GM23338 (cell line): ENCODE measurements at regions not wholly inside any gene's neighbourhood (a gene's known extent, or its start where the extent isn't known, plus 50 kb on each side); places are given as distances from the start of the nearest gene placed in this dataset.

Experiments
- ATAC-seq: fragments of 200-7000 bp; cut with Tn5 transposase; 3 replicates; pipeline ENCODE4 v1.9.1; 2020
- DNase-seq: peaks from one replicate; pipeline ENCODE4 v3.0.0-alpha.2; 2015; ENCODE audit warnings: low spot score
- H2AFZ ChIP-seq: fragments of 200-600 bp; sonication (generic); 2 replicates; pipeline ENCODE4 v1.8.0; 2016; ENCODE audit warnings: antibody characterized with exemption, mild to moderate bottlenecking, moderate library complexity
- H3F3A ChIP-seq: fragments of 200-600 bp; sonication (generic); replicated peaks from 2 replicates; pipeline ENCODE4 v1.8.0; 2017; ENCODE audit warnings: antibody characterized with exemption, mixed run types, low read depth
- H3K27ac ChIP-seq: fragments of 200-600 bp; sonication (generic); 2 replicates; pipeline ENCODE4 v1.6.1; 2016; ENCODE audit warnings: low read depth
- H3K27me3 ChIP-seq: fragments of 200-600 bp; sonication (generic); 2 replicates; pipeline ENCODE4 v1.8.0; 2016; ENCODE audit warnings: mild to moderate bottlenecking, mixed run types, moderate library complexity; ENCODE audit not compliant: insufficient read depth
- H3K36me3 ChIP-seq: fragments of 200-600 bp; sonication (generic); 2 replicates; pipeline ENCODE4 v1.8.0; 2016; ENCODE audit warnings: mild to moderate bottlenecking; ENCODE audit not compliant: insufficient read depth
- H3K4me1 ChIP-seq: fragments of 200-600 bp; sonication (generic); 2 replicates; pipeline ENCODE4 v1.8.0; 2016; ENCODE audit warnings: mild to moderate bottlenecking, moderate library complexity; ENCODE audit not compliant: insufficient read depth
- H3K4me2 ChIP-seq: fragments of 200-600 bp; sonication (generic); 2 replicates; pipeline ENCODE4 v1.7.1; 2017; ENCODE audit warnings: mixed run types
- H3K4me3 ChIP-seq: fragments of 200-600 bp; sonication (generic); 2 replicates; pipeline ENCODE4 v1.6.1; 2016; ENCODE audit warnings: mixed run types
- H3K79me2 ChIP-seq: fragments of 200-600 bp; sonication (generic); replicated peaks from 2 replicates; pipeline ENCODE4 v1.8.0; 2017; ENCODE audit warnings: mild to moderate bottlenecking; ENCODE audit not compliant: insufficient read depth
- H3K9me2 ChIP-seq: fragments of 200-600 bp; sonication (generic); 2 replicates; pipeline ENCODE4 v1.8.0; 2017; ENCODE audit not compliant: insufficient read depth
- H4K20me1 ChIP-seq: fragments of 200-600 bp; sonication (generic); replicated peaks from 2 replicates; pipeline ENCODE4 v1.8.0; 2017; ENCODE audit warnings: mild to moderate bottlenecking; ENCODE audit not compliant: insufficient read depth
- H3K27ac Mint-ChIP-seq: 2 replicates; pipeline ENCODE4 v1.8.0; 2020; ENCODE audit warnings: inconsistent platforms, mild to moderate bottlenecking, moderate library complexity, mixed read lengths
- H3K27me3 Mint-ChIP-seq: 3 replicates; pipeline ENCODE4 v1.8.0; 2022; ENCODE audit warnings: low read depth, mild to moderate bottlenecking, moderate library complexity, mixed read lengths, inconsistent platforms; ENCODE audit not compliant: insufficient read depth, poor library complexity
- H3K36me3 Mint-ChIP-seq: 3 replicates; pipeline ENCODE4 v1.8.0; 2021; ENCODE audit warnings: low read depth, mild to moderate bottlenecking, inconsistent platforms, moderate library complexity, mixed read lengths
- H3K4me1 Mint-ChIP-seq: 3 replicates; pipeline ENCODE4 v1.8.0; 2020; ENCODE audit warnings: mild to moderate bottlenecking, inconsistent platforms, mixed read lengths
- H3K4me3 Mint-ChIP-seq: 3 replicates; pipeline ENCODE4 v1.8.0; 2021; ENCODE audit warnings: moderate library complexity, mild to moderate bottlenecking, inconsistent platforms, mixed read lengths
- H3K9me3 Mint-ChIP-seq: 3 replicates; pipeline ENCODE4 v1.8.0; 2020; ENCODE audit warnings: moderate library complexity, mild to moderate bottlenecking, inconsistent platforms, mixed read lengths
- CREB1 ChIP-seq: fragments of 250-450 bp; sonication (Bioruptor Pico); IDR thresholded peaks from 2 replicates; pipeline ENCODE4 v1.5.0; 2020; ENCODE audit warnings: low read depth, mild to moderate bottlenecking, moderate library complexity
- CTCF ChIP-seq, 2 experiments: fragments of 200-600 bp in 1 of 2; sonication (generic) in 1 of 2; conservative IDR thresholded peaks; 2 replicates each; pipeline versions ENCODE4 v1.5.1 to v1.6.1; 2016 to 2017; ENCODE audit warnings: antibody characterized with exemption in 2 of 2, low read depth in 2 of 2, mild to moderate bottlenecking in 2 of 2, moderate library complexity in 1 of 2
- ETS1 ChIP-seq: IDR thresholded peaks from 2 replicates; pipeline ENCODE4 v1.6.1; 2016; ENCODE audit warnings: antibody characterized with exemption
- EZH2 ChIP-seq: fragments of 200-600 bp; sonication (generic); IDR thresholded peaks from one replicate; pipeline ENCODE4 v1.8.0; 2017; ENCODE audit warnings: antibody characterized with exemption, mild to moderate bottlenecking, low read depth; ENCODE audit not compliant: unreplicated experiment
- EZH2phosphoT487 ChIP-seq: fragments of 200-600 bp; sonication (generic); IDR thresholded peaks from one replicate; pipeline ENCODE4 v1.8.1; 2018; ENCODE audit warnings: antibody characterized with exemption; ENCODE audit not compliant: unreplicated experiment
- JUNB ChIP-seq: IDR thresholded peaks from one replicate; pipeline ENCODE4 v1.6.1; 2016; ENCODE audit warnings: antibody characterized with exemption; ENCODE audit not compliant: unreplicated experiment
- NANOG ChIP-seq: IDR thresholded peaks from 2 replicates; pipeline ENCODE4 v1.6.1; 2016; ENCODE audit warnings: antibody characterized with exemption, borderline replicate concordance
- POLR2AphosphoS5 ChIP-seq: IDR thresholded peaks from 2 replicates; pipeline ENCODE4 v1.6.1; 2016; ENCODE audit warnings: antibody characterized with exemption, low read depth
- REST ChIP-seq: IDR thresholded peaks from one replicate; pipeline ENCODE4 v1.6.1; 2018; ENCODE audit warnings: antibody characterized with exemption; ENCODE audit not compliant: unreplicated experiment
- STAT1 ChIP-seq: IDR thresholded peaks from one replicate; pipeline ENCODE4 v1.6.1; 2016; ENCODE audit warnings: antibody characterized with exemption; ENCODE audit not compliant: unreplicated experiment
- ZNF114 ChIP-seq: fragments of 250-450 bp; sonication (Bioruptor Pico); IDR thresholded peaks from 2 replicates; pipeline ENCODE4 v1.5.0; 2020; ENCODE audit warnings: mild to moderate bottlenecking, moderate library complexity
- ZNF331 ChIP-seq: fragments of 250-450 bp; sonication (Bioruptor Pico); IDR thresholded peaks from 2 replicates; pipeline ENCODE4 v1.5.0; 2020; ENCODE audit warnings: low read depth, mild to moderate bottlenecking, moderate library complexity
- ZNF462 ChIP-seq: fragments of 250-450 bp; sonication (Bioruptor Pico); IDR thresholded peaks from 2 replicates; pipeline ENCODE4 v1.5.0; 2020; ENCODE audit warnings: mild to moderate bottlenecking, moderate library complexity

GRCh38 chr7:70949862-70950261 lies 182.1 kb upstream of the GALNT17 start:
- no peaks in the 10 kb centered on the region for H3K27me3 ChIP-seq
- H3K4me2 ChIP-seq: no peak overlapping the region
- H3K27ac ChIP-seq: no peak overlapping the region
- H3K79me2 ChIP-seq: no peaks in the 10 kb centered on the region
- no peak for TF ChIP-seq EZH2phosphoT487
- no peak for TF ChIP-seq ZNF114 (CRISPR knock-in tag)
- no peak for TF ChIP-seq ZNF462 (CRISPR knock-in tag)
- no peak for TF ChIP-seq JUNB
- TF ChIP-seq EZH2: no peak
- no peak for TF ChIP-seq ETS1
- TF ChIP-seq STAT1: no peak
- TF ChIP-seq CTCF (conservative IDR thresholded peaks at IDR 0.05; ENCODE audit: low read depth in 2 of 2): no peak
- TF ChIP-seq ZNF331 (CRISPR knock-in tag): no peak
- no peak for TF ChIP-seq NANOG
- TF ChIP-seq CREB1 (CRISPR knock-in tag): no peak
- no peak for TF ChIP-seq REST
- no peak for TF ChIP-seq POLR2AphosphoS5
- DNase-seq: no peak
- ATAC-seq: no peak
- no peaks in the 10 kb centered on the region for H3F3A ChIP-seq
- no peaks in the 10 kb centered on the region for H4K20me1 ChIP-seq
- Mint-ChIP-seq H3K4me1 (peaks cover 9% of the 10 kb centered on the region), H3K36me3 (peaks cover 19% of the 10 kb centered on the region; the same call in 2 of the 3 replicates), H3K27ac (no peak overlapping the region), H3K9me3 (peaks cover 42% of the 10 kb centered on the region), H3K4me3 (no peak overlapping the region), H3K27me3 (peaks cover 4% of the 10 kb centered on the region)
- no peak overlapping the region for H3K4me3 ChIP-seq
- H3K9me2 ChIP-seq: peaks cover 9% of the 10 kb centered on the region; the same call in 1 of the 2 replicates
- H3K4me1 ChIP-seq: no peaks in the 10 kb centered on the region
- H3K36me3 ChIP-seq: no peaks in the 10 kb centered on the region
- no peak overlapping the region for H2AFZ ChIP-seq
